ENCODE measurements at regions not wholly inside any gene's neighbourhood (a gene's known extent, or its start where the extent isn't known, plus 50 kb on each side); places are given as distances from the start of the nearest gene placed in this dataset.
A peak's percentile ranks its signal among the peaks of the same experiment; 100 is the strongest.

DNA sequence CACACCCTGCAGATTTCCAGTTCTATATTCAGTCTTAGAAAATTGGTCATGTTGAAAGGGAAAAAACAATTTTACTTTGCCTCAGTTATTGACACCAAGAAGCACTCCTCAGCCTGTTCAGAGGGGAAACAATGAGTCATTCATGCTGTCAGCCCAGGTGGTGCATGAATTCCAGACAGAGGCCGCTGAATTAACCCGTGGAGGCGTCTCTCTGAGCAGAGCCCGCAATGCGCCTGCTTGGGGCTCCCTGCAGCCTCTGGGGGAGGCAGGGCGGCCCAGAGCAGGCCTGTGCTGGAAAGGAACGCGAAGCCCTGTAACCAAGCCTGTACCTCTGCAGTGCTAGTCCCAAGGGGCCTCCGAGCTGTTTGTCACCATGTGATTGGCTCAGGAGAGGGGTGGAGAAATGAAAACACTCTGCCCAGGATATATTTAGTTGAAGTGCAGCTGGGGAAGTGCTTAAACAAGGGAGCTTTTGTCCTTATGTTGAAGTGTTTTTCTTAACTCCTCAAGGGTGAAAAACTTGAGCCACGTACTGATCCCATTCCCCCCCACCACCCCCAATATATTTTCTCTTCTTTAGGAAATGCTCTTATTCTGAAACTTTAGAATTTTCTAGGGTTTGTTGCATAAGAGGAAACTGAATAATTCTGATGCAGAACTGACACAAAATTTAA, 68.3 kb upstream of the CHD2 start:
- TF ChIP-seq POLR2A (IDR thresholded peaks at IDR 0.05; ENCODE audit: extremely low read depth, insufficient read length) = peak; percentile 91
- TF ChIP-seq, protein P1, sequence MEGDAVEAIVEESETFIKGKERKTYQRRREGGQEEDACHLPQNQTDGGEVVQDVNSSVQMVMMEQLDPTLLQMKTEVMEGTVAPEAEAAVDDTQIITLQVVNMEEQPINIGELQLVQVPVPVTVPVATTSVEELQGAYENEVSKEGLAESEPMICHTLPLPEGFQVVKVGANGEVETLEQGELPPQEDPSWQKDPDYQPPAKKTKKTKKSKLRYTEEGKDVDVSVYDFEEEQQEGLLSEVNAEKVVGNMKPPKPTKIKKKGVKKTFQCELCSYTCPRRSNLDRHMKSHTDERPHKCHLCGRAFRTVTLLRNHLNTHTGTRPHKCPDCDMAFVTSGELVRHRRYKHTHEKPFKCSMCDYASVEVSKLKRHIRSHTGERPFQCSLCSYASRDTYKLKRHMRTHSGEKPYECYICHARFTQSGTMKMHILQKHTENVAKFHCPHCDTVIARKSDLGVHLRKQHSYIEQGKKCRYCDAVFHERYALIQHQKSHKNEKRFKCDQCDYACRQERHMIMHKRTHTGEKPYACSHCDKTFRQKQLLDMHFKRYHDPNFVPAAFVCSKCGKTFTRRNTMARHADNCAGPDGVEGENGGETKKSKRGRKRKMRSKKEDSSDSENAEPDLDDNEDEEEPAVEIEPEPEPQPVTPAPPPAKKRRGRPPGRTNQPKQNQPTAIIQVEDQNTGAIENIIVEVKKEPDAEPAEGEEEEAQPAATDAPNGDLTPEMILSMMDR (IDR thresholded peaks at IDR 0.05; ENCODE audit: low read depth, low read length) = no peak
